Endothelial cell of umbilical vein (primary cell): ENCODE measurements at regions not wholly inside any gene's neighbourhood (a gene's known extent, or its start where the extent isn't known, plus 50 kb on each side); places are given as distances from the start of the nearest gene placed in this dataset.

Experiments used
- EZH2 ChIP-seq: IDR thresholded peaks from 2 replicates; pipeline ENCODE4 v1.6.1; 2012; ENCODE audit warnings: borderline replicate concordance, low read depth, mild to moderate bottlenecking, moderate library complexity, low read length, inconsistent platforms; ENCODE audit not compliant: severe bottlenecking
- FOS ChIP-seq: IDR thresholded peaks from 2 replicates; pipeline ENCODE4 v1.6.1; 2011; ENCODE audit warnings: mild to moderate bottlenecking, low read length, moderate library complexity, borderline replicate concordance; ENCODE audit not compliant: insufficient read depth
- JUN ChIP-seq: IDR thresholded peaks from 2 replicates; pipeline ENCODE4 v1.6.1; 2011; ENCODE audit warnings: borderline replicate concordance, low read depth; ENCODE audit not compliant: insufficient read length, insufficient read depth
- MAX ChIP-seq: IDR thresholded peaks from 2 replicates; pipeline ENCODE4 v1.6.1; 2011; ENCODE audit not compliant: insufficient read depth, insufficient read length
- MYC ChIP-seq: IDR thresholded peaks from one replicate; pipeline ENCODE4 v1.6.1; 2011; ENCODE audit warnings: mild to moderate bottlenecking, low read depth, low read length
- POLR2A ChIP-seq: IDR thresholded peaks from 2 replicates; pipeline ENCODE4 v1.6.1; 2012; ENCODE audit warnings: low read depth, mild to moderate bottlenecking, control low read depth, low read length
- POLR2AphosphoS5 ChIP-seq: IDR thresholded peaks from 2 replicates; pipeline ENCODE4 v1.6.1; 2012; ENCODE audit warnings: low read depth, mild to moderate bottlenecking, control low read depth, low read length, moderate library complexity; ENCODE audit not compliant: insufficient read depth
- TF ChIP-seq, protein P1 (sequence below), 2 donors: IDR thresholded peaks; 1 replicate in 1 of 2; 2 replicates in 1 of 2; pipeline ENCODE4 v1.5.1; 2011; ENCODE audit warnings: low read length in 2 of 2, mild to moderate bottlenecking in 2 of 2, moderate library complexity in 2 of 2, control low read depth in 1 of 2, inconsistent platforms in 1 of 2, low read depth in 1 of 2; ENCODE audit not compliant: insufficient read depth in 1 of 2; ENCODE audit errors: extremely low read depth in 1 of 2

DNA sequence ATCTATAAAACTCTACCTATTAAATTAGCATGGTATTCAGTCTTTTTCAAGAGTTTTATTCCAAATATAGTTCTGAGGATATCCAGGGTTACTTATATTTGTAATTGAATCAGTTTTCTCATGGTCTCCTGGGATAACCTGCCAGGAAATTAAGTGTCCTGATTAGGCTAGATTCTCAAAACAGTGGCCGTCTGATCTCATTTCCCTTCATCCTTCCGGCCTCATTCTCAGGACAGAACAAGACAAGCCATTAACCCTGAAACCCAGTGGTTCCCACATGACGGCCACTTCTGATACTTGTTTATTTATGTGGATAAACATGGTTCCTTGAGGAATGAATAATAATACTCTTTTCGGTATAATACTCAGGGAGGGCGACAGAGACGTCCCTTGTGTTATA is 417.6 kb upstream of the POT1 start:
- peak; percentile 36 for TF ChIP-seq POLR2AphosphoS5
- TF ChIP-seq, protein P1, sequence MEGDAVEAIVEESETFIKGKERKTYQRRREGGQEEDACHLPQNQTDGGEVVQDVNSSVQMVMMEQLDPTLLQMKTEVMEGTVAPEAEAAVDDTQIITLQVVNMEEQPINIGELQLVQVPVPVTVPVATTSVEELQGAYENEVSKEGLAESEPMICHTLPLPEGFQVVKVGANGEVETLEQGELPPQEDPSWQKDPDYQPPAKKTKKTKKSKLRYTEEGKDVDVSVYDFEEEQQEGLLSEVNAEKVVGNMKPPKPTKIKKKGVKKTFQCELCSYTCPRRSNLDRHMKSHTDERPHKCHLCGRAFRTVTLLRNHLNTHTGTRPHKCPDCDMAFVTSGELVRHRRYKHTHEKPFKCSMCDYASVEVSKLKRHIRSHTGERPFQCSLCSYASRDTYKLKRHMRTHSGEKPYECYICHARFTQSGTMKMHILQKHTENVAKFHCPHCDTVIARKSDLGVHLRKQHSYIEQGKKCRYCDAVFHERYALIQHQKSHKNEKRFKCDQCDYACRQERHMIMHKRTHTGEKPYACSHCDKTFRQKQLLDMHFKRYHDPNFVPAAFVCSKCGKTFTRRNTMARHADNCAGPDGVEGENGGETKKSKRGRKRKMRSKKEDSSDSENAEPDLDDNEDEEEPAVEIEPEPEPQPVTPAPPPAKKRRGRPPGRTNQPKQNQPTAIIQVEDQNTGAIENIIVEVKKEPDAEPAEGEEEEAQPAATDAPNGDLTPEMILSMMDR (IDR thresholded peaks at IDR 0.05; ENCODE audit: extremely low read depth in 1 of 2, insufficient read depth in 1 of 2, low read depth in 1 of 2, low read length in 2 of 2), result no peak
- TF ChIP-seq POLR2A, result no peak
- TF ChIP-seq JUN, result peak; percentile 56
- TF ChIP-seq EZH2, result no peak
- no peak for TF ChIP-seq MYC
- no peak for TF ChIP-seq MAX
- TF ChIP-seq FOS, result peak; percentile 39
